GM12878 (cell line): ENCODE measurements at regions not wholly inside any gene's neighbourhood (a gene's known extent, or its start where the extent isn't known, plus 50 kb on each side); places are given as distances from the start of the nearest gene placed in this dataset.

Experiments used
- ATAC-seq: fragments of 200-7000 bp; cut with Tn5 transposase; 3 replicates; pipeline ENCODE4 v1.9.1; 2020; ENCODE audit warnings: mild to moderate bottlenecking, moderate library complexity
- BruUV-seq: library from RNA; stranded (reverse); fragments of 400-500 nt; replicated peaks from 2 replicates; lab custom pipeline; 2021; lab: Mats Ljungman, UMichigan
- CTCF ChIA-PET: fragments of 300-600 bp; sonication (Branson Sonifier 250); formaldehyde crosslinking; extraction: SDS; loops from one replicate; lab custom pipeline; 2021; ENCODE audit warnings: inconsistent platforms; lab: Yijun Ruan, JAX
- POLR2A ChIA-PET: fragments of 350-600 bp; formaldehyde crosslinking; extraction: SDS; loops from one replicate; lab custom pipeline; 2021; ENCODE audit warnings: inconsistent platforms; lab: Charles Lee
- RAD21 ChIA-PET: fragments of 300-600 bp; sonication (Branson Sonifier 250); formaldehyde crosslinking; loops from one replicate; lab custom pipeline; 2023; ENCODE audit warnings: antibody characterized with exemption; ENCODE audit not compliant: unreplicated experiment; lab: Charles Lee
- SMC1A ChIA-PET: fragments of 300-600 bp; sonication (Branson Sonifier 250); formaldehyde crosslinking; loops from one replicate; lab custom pipeline; 2023; ENCODE audit not compliant: unreplicated experiment, uncharacterized antibody; lab: Charles Lee
- DNase-seq: peaks from one replicate; pipeline ENCODE4 v3.0.0-alpha.2; 2011; ENCODE audit warnings: low read depth, low spot score
- FAIRE-seq: peaks from 3 replicates; lab custom pipeline; 2011; peaks lifted over from hg19 to GRCh38; lab: Jason Lieb, UNC
- H2AFZ ChIP-seq: 2 replicates; pipeline ENCODE4 v1.6.0; 2011; ENCODE audit warnings: low read depth, low read length, control low read depth; ENCODE audit not compliant: control insufficient read depth
- H3K27ac ChIP-seq: 2 replicates; pipeline ENCODE4 v1.5.1; 2011; ENCODE audit warnings: control low read depth; ENCODE audit not compliant: control insufficient read depth, insufficient read depth
- H3K27me3 ChIP-seq, 2 experiments: replicated peaks in 1 of 2; 2 replicates each; pipeline versions ENCODE4 v1.6.0 to v1.6.1; 2011; ENCODE audit warnings: low read length in 1 of 2; ENCODE audit not compliant: control insufficient read depth in 2 of 2, insufficient read depth in 2 of 2
- H3K36me3 ChIP-seq, 2 experiments: 2 replicates each; pipeline ENCODE4 v1.5.1; 2011; ENCODE audit warnings: low read length in 1 of 2; ENCODE audit not compliant: control insufficient read depth in 2 of 2, insufficient read depth in 2 of 2
- H3K4me1 ChIP-seq: 2 replicates; pipeline ENCODE4 v1.6.1; 2011; ENCODE audit warnings: mild to moderate bottlenecking, low read length, moderate library complexity, mixed read lengths; ENCODE audit not compliant: control insufficient read depth, insufficient read depth
- H3K4me2 ChIP-seq: 2 replicates; pipeline ENCODE4 v1.6.0; 2011; ENCODE audit warnings: control low read depth; ENCODE audit not compliant: control insufficient read depth, insufficient read depth
- H3K4me3 ChIP-seq: fragments of 200-600 bp; sonication (generic); 2 replicates; pipeline ENCODE4 v1.5.1; 2016
- H3K79me2 ChIP-seq: 2 replicates; pipeline ENCODE4 v1.6.0; 2011; ENCODE audit warnings: low read length; ENCODE audit not compliant: control insufficient read depth, insufficient read depth
- H3K9ac ChIP-seq: 2 replicates; pipeline ENCODE4 v1.8.0; 2011; ENCODE audit warnings: low read length, control low read depth, mixed read lengths; ENCODE audit not compliant: control insufficient read depth, insufficient read depth
- H3K9me3 ChIP-seq: replicated peaks from 3 replicates; pipeline ENCODE4 v1.5.1; 2011; ENCODE audit warnings: mild to moderate bottlenecking, low read length; ENCODE audit not compliant: control insufficient read depth, insufficient read depth
- H4K20me1 ChIP-seq: 2 replicates; pipeline ENCODE4 v1.6.0; 2011; ENCODE audit not compliant: control insufficient read depth, insufficient read depth
- CBFB ChIP-seq: IDR thresholded peaks from 2 replicates; pipeline ENCODE4 v1.6.1; 2016; ENCODE audit warnings: antibody characterized with exemption, low read depth
- NBN ChIP-seq: fragments of 450-650 bp; IDR thresholded peaks from 2 replicates; pipeline ENCODE4 v1.6.1; 2016
- NR2C1 ChIP-seq: fragments of 450-650 bp; IDR thresholded peaks from 2 replicates; pipeline ENCODE4 v1.6.1; 2017; ENCODE audit warnings: antibody characterized with exemption, mild to moderate bottlenecking, moderate library complexity
- RB1 ChIP-seq: fragments of 450-650 bp; formaldehyde crosslinking; IDR thresholded peaks from 2 replicates; pipeline ENCODE4 v1.6.1; 2017; ENCODE audit warnings: mild to moderate bottlenecking, borderline replicate concordance
- SMAD5 ChIP-seq: IDR thresholded peaks from 2 replicates; pipeline ENCODE4 v1.6.1; 2016; ENCODE audit warnings: antibody characterized with exemption, low read depth
- in situ Hi-C: fragments of 300-500 bp; cut with MboI; formaldehyde crosslinking; loops from 9 replicates; pipeline ENCODE4 v1.14.3; 2018; ENCODE audit warnings: mixed read lengths
- intact Hi-C: fragments of 100-400 bp; cut with micrococcal nuclease; formaldehyde crosslinking; loops from one replicate; pipeline ENCODE4 v1.14.2; 2022; ENCODE audit not compliant: unreplicated experiment
- TF ChIP-seq, protein P1 (sequence below): fragments of 450-650 bp; conservative IDR thresholded peaks from 2 replicates; pipeline ENCODE4 v1.6.1; 2017; ENCODE audit warnings: mild to moderate bottlenecking, moderate library complexity
- TF ChIP-seq, protein P2 (sequence below): fragments of 450-650 bp; IDR thresholded peaks from 2 replicates; pipeline ENCODE4 v1.6.1; 2017; ENCODE audit warnings: low read depth, mild to moderate bottlenecking, moderate library complexity

DNA sequence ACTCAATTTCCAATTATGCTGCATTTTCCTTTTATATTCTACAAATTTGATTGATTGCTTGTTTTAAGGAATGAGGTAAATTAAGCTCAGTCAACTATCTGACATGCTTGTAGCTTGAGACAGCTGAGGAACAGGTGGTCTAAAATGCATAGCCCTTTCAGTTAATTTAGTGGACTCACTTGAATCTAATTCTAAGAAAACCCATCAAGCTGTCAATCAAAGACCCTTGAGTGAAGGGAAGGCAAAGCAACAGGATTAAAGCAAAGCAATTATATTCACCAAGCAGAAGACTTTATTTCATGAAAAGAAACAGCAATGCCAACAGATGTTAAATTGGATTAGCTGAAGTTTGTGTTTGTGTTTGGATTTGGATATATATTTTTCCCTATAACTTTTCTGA lies 228.5 kb downstream of the ARPP21 start:
- ChIA-PET POLR2A (no interaction called here), RAD21 (no interaction called here), CTCF (no interaction called here), SMC1A (no interaction called here)
- BruUV-seq = no TSS peak
- H3K9me3 ChIP-seq = no peaks in the 10 kb centered on the region
- no peaks in the 10 kb centered on the region for H4K20me1 ChIP-seq
- H3K79me2 ChIP-seq = no peaks in the 10 kb centered on the region
- H3K27me3 ChIP-seq = no peaks in the 10 kb centered on the region
- no peak overlapping the region for H3K4me2 ChIP-seq
- intact Hi-C loops = no loop called here
- ATAC-seq (no peak), FAIRE-seq (no peak)
- no peak overlapping the region for H3K9ac ChIP-seq
- no peaks in the 10 kb centered on the region for H3K36me3 ChIP-seq
- H2AFZ ChIP-seq = no peak overlapping the region
- no peaks in the 10 kb centered on the region for H3K4me1 ChIP-seq
- H3K4me3 ChIP-seq = no peak overlapping the region
- no peak overlapping the region for H3K27ac ChIP-seq
- TF ChIP-seq, protein P1, sequence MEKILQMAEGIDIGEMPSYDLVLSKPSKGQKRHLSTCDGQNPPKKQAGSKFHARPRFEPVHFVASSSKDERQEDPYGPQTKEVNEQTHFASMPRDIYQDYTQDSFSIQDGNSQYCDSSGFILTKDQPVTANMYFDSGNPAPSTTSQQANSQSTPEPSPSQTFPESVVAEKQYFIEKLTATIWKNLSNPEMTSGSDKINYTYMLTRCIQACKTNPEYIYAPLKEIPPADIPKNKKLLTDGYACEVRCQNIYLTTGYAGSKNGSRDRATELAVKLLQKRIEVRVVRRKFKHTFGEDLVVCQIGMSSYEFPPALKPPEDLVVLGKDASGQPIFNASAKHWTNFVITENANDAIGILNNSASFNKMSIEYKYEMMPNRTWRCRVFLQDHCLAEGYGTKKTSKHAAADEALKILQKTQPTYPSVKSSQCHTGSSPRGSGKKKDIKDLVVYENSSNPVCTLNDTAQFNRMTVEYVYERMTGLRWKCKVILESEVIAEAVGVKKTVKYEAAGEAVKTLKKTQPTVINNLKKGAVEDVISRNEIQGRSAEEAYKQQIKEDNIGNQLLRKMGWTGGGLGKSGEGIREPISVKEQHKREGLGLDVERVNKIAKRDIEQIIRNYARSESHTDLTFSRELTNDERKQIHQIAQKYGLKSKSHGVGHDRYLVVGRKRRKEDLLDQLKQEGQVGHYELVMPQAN = no peak
- TF ChIP-seq, protein P2, sequence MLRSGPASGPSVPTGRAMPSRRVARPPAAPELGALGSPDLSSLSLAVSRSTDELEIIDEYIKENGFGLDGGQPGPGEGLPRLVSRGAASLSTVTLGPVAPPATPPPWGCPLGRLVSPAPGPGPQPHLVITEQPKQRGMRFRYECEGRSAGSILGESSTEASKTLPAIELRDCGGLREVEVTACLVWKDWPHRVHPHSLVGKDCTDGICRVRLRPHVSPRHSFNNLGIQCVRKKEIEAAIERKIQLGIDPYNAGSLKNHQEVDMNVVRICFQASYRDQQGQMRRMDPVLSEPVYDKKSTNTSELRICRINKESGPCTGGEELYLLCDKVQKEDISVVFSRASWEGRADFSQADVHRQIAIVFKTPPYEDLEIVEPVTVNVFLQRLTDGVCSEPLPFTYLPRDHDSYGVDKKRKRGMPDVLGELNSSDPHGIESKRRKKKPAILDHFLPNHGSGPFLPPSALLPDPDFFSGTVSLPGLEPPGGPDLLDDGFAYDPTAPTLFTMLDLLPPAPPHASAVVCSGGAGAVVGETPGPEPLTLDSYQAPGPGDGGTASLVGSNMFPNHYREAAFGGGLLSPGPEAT = no peak
- TF ChIP-seq NBN = no peak
- TF ChIP-seq RB1 = no peak
- TF ChIP-seq SMAD5 = no peak
- no peak for TF ChIP-seq NR2C1
- no peak for TF ChIP-seq CBFB
- TF ChIP-seq, all 136 proteins: peak for 0
- DNase-seq = no peak
- in situ Hi-C loops = no loop called here
